SH-SY5Y (cell line): ENCODE measurements at regions not wholly inside any gene's neighbourhood (a gene's known extent, or its start where the extent isn't known, plus 50 kb on each side); places are given as distances from the start of the nearest gene placed in this dataset.

Experiments used
- GATA2 ChIP-seq: IDR thresholded peaks from 2 replicates; pipeline ENCODE4 v1.6.1; 2011; ENCODE audit warnings: mild to moderate bottlenecking, low read depth, low read length
- GATA3 ChIP-seq: IDR thresholded peaks from 2 replicates; pipeline ENCODE4 v1.6.1; 2011; ENCODE audit warnings: low read depth, mild to moderate bottlenecking, low read length, moderate library complexity

DNA sequence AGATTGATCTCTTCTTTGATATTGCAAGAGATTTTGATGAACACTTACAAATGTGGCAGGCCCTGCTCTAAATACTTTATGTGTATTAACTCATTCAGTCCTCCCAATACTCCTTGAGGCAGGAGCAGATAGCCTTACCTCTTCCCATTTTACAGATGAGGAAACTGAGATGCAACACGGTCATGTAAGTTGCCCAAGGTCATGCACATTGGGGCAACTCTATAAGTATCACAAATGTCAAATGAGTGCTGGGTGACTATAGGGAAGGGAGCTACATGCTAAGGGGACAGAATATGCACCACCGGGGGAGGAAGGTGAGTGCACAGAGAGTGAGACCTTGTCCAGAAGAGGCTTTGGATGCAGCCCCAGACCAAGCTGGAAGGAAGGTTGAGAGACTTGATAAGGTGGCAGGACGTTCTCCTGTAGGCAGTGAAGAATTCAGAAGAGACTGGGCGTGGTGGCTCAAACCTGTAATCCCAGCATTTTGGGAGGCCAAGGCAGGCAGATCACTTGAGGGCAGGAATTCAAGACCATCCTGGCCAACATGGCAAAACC, 132.3 kb upstream of the PWP1 start:
- TF ChIP-seq GATA3 = no peak
- TF ChIP-seq GATA2 = no peak
